ENCODE measurements at regions not wholly inside any gene's neighbourhood (a gene's known extent, or its start where the extent isn't known, plus 50 kb on each side); places are given as distances from the start of the nearest gene placed in this dataset.

DNA sequence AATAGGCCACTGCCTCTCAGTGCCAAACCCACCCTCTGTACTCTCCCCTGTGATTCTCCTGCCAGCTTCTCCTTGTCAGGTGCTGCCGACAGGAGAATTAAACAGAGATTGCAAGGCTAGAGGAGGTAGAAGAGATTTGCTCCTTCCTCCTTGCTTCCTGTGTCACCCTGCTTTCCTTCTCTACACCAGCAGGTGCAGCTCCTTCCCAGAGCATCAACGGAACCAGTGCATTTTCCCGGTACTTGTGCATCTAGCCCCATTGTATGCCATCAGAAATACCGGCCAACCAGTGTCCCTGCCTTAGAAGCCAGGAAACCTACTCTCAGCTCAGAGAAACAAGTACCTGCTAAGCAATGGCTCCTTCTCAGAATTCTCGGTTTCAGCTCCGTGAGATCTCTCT, 253.2 kb downstream of the SUCLA2 start:
- TF ChIP-seq, protein P1, sequence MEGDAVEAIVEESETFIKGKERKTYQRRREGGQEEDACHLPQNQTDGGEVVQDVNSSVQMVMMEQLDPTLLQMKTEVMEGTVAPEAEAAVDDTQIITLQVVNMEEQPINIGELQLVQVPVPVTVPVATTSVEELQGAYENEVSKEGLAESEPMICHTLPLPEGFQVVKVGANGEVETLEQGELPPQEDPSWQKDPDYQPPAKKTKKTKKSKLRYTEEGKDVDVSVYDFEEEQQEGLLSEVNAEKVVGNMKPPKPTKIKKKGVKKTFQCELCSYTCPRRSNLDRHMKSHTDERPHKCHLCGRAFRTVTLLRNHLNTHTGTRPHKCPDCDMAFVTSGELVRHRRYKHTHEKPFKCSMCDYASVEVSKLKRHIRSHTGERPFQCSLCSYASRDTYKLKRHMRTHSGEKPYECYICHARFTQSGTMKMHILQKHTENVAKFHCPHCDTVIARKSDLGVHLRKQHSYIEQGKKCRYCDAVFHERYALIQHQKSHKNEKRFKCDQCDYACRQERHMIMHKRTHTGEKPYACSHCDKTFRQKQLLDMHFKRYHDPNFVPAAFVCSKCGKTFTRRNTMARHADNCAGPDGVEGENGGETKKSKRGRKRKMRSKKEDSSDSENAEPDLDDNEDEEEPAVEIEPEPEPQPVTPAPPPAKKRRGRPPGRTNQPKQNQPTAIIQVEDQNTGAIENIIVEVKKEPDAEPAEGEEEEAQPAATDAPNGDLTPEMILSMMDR (IDR thresholded peaks at IDR 0.05; ENCODE audit: extremely low read depth in 1 of 2, insufficient read depth in 1 of 2, low read depth in 1 of 2, low read length in 2 of 2) = no peak
- no peak for TF ChIP-seq EZH2 (IDR thresholded peaks at IDR 0.05; ENCODE audit: borderline replicate concordance, low read depth, low read length, severe bottlenecking)
